H9 (cell line): ENCODE measurements at regions not wholly inside any gene's neighbourhood (a gene's known extent, or its start where the extent isn't known, plus 50 kb on each side); places are given as distances from the start of the nearest gene placed in this dataset.

ENCODE experiments used
- DNase-seq: peaks from one replicate; pipeline ENCODE4 v3.0.0-alpha.2; 2017
- H2AFZ ChIP-seq: one replicate; pipeline ENCODE4 v1.6.1; 2013; ENCODE audit warnings: mild to moderate bottlenecking, low read length, control low read depth, moderate library complexity
- H2AK5ac ChIP-seq: 2 replicates; pipeline ENCODE4 v1.6.1; 2013; ENCODE audit warnings: low read length, control low read depth, mixed read lengths; ENCODE audit not compliant: insufficient read length
- H2BK120ac ChIP-seq: one replicate; pipeline ENCODE4 v1.6.1; 2013; ENCODE audit warnings: low read depth, mild to moderate bottlenecking, low read length, control low read depth, inconsistent platforms; ENCODE audit not compliant: poor library complexity, severe bottlenecking
- H2BK12ac ChIP-seq: 2 replicates; pipeline ENCODE4 v1.6.1; 2013; ENCODE audit warnings: low read length, control low read depth, mixed read lengths, low read depth; ENCODE audit not compliant: insufficient read length
- H2BK15ac ChIP-seq: 2 replicates; pipeline ENCODE4 v1.6.1; 2013; ENCODE audit warnings: low read depth, low read length, control low read depth
- H2BK20ac ChIP-seq: one replicate; pipeline ENCODE4 v1.6.1; 2013; ENCODE audit warnings: low read depth, mild to moderate bottlenecking, low read length, control low read depth, inconsistent platforms; ENCODE audit not compliant: poor library complexity, severe bottlenecking
- H2BK5ac ChIP-seq: 2 replicates; pipeline ENCODE4 v1.6.1; 2013; ENCODE audit warnings: low read length, control low read depth, mixed read lengths; ENCODE audit not compliant: insufficient read length
- H3K14ac ChIP-seq: 2 replicates; pipeline ENCODE4 v1.6.1; 2013; ENCODE audit warnings: low read length, control low read depth; ENCODE audit not compliant: insufficient read depth
- H3K18ac ChIP-seq: 2 replicates; pipeline ENCODE4 v1.6.1; 2013; ENCODE audit warnings: low read depth, mild to moderate bottlenecking, mixed read lengths, low read length, control low read depth; ENCODE audit not compliant: insufficient read length
- H3K23ac ChIP-seq: 2 replicates; pipeline ENCODE4 v1.6.1; 2013; ENCODE audit warnings: low read length, control low read depth, mixed read lengths, low read depth; ENCODE audit not compliant: insufficient read length
- H3K23me2 ChIP-seq: 2 replicates; pipeline ENCODE4 v1.6.1; 2013; ENCODE audit warnings: low read depth, mild to moderate bottlenecking, mixed read lengths, low read length, control low read depth; ENCODE audit not compliant: insufficient read length, poor library complexity, severe bottlenecking
- H3K27ac ChIP-seq: 2 replicates; pipeline ENCODE4 v1.5.1; 2013; ENCODE audit warnings: low read length, control low read depth, mixed read lengths, low read depth; ENCODE audit not compliant: insufficient read length
- H3K27me3 ChIP-seq: 2 replicates; pipeline ENCODE4 v1.6.1; 2013; ENCODE audit warnings: low read length, control low read depth, inconsistent platforms; ENCODE audit not compliant: insufficient read depth
- H3K4ac ChIP-seq: 2 replicates; pipeline ENCODE4 v1.6.1; 2013; ENCODE audit warnings: low read depth, mild to moderate bottlenecking, control low read depth, inconsistent platforms, low read length, moderate library complexity
- H3K4me1 ChIP-seq: 2 replicates; pipeline ENCODE4 v1.6.1; 2013; ENCODE audit warnings: low read length, control low read depth, inconsistent platforms; ENCODE audit not compliant: insufficient read depth
- H3K4me2 ChIP-seq: 2 replicates; pipeline ENCODE4 v1.6.1; 2013; ENCODE audit warnings: low read length, control low read depth, mixed read lengths; ENCODE audit not compliant: insufficient read length, insufficient read depth
- H3K56ac ChIP-seq: 2 replicates; pipeline ENCODE4 v1.6.1; 2013; ENCODE audit warnings: low read depth, mild to moderate bottlenecking, mixed read lengths, low read length, control low read depth; ENCODE audit not compliant: insufficient read length
- H3K79me1 ChIP-seq: 2 replicates; pipeline ENCODE4 v1.6.1; 2013; ENCODE audit warnings: low read depth, mild to moderate bottlenecking, moderate library complexity, low read length, control low read depth, inconsistent platforms; ENCODE audit not compliant: insufficient read depth, poor library complexity, severe bottlenecking
- H3K79me2 ChIP-seq: 2 replicates; pipeline ENCODE4 v1.6.1; 2013; ENCODE audit warnings: low read length, control low read depth, inconsistent platforms; ENCODE audit not compliant: insufficient read depth
- H3K9ac ChIP-seq: 2 replicates; pipeline ENCODE4 v1.6.1; 2013; ENCODE audit warnings: low read length, control low read depth, mixed read lengths; ENCODE audit not compliant: insufficient read length; ENCODE audit errors: extremely low read depth
- H3K9me3 ChIP-seq: one replicate; pipeline ENCODE4 v1.6.1; 2013; ENCODE audit warnings: low read depth, low read length, inconsistent platforms; ENCODE audit not compliant: control insufficient read depth
- H3T11ph ChIP-seq: one replicate; pipeline ENCODE4 v1.6.1; 2013; ENCODE audit warnings: mild to moderate bottlenecking, low read length, control low read depth, inconsistent platforms
- H4K20me1 ChIP-seq: one replicate; pipeline ENCODE4 v1.6.1; 2013; ENCODE audit not compliant: control insufficient read depth, insufficient read length, insufficient read depth
- H4K5ac ChIP-seq: 2 replicates; pipeline ENCODE4 v1.6.1; 2013; ENCODE audit warnings: low read depth, mild to moderate bottlenecking, mixed read lengths, low read length, control low read depth; ENCODE audit not compliant: insufficient read length
- H4K8ac ChIP-seq: replicated peaks from 2 replicates; pipeline ENCODE4 v1.6.1; 2013; ENCODE audit warnings: low read length, control low read depth, mixed read lengths, low read depth; ENCODE audit not compliant: insufficient read length
- H4K91ac ChIP-seq: 2 replicates; pipeline ENCODE4 v1.6.1; 2013; ENCODE audit warnings: low read depth, mild to moderate bottlenecking, moderate library complexity, mixed read lengths, low read length, control low read depth; ENCODE audit not compliant: insufficient read length
- H3K27ac Mint-ChIP-seq, 3 experiments: 2 replicates in 2 of 3; 3 replicates in 1 of 3; pipeline ENCODE4 v1.8.0; 2020 to 2021; ENCODE audit warnings: mixed read lengths in 3 of 3, mild to moderate bottlenecking in 1 of 3, moderate library complexity in 1 of 3
- H3K27me3 Mint-ChIP-seq: 2 replicates; pipeline ENCODE4 v1.8.0; 2021; ENCODE audit warnings: low read depth, mild to moderate bottlenecking, moderate library complexity, mixed read lengths
- H3K36me3 Mint-ChIP-seq, 3 experiments: 2 replicates in 2 of 3; 3 replicates in 1 of 3; pipeline ENCODE4 v1.8.0; 2020 to 2021; ENCODE audit warnings: low read depth in 3 of 3, mixed read lengths in 3 of 3; ENCODE audit not compliant: insufficient read depth in 1 of 3
- H3K4me1 Mint-ChIP-seq, 2 experiments: 2 replicates each; pipeline ENCODE4 v1.8.0; 2020; ENCODE audit warnings: mixed read lengths in 2 of 2
- H3K4me3 Mint-ChIP-seq, 2 experiments: 2 replicates in 1 of 2; 3 replicates in 1 of 2; pipeline ENCODE4 v1.8.0; 2020 to 2021; ENCODE audit warnings: mild to moderate bottlenecking in 2 of 2, mixed read lengths in 2 of 2, moderate library complexity in 1 of 2
- H3K9me3 Mint-ChIP-seq, 2 experiments: 2 replicates in 1 of 2; 3 replicates in 1 of 2; pipeline ENCODE4 v1.8.0; 2020; ENCODE audit warnings: mild to moderate bottlenecking in 2 of 2, mixed read lengths in 2 of 2, moderate library complexity in 1 of 2
- WGBS: extraction: QIAGEN DNeasy Blood & Tissue Kit; methylation state at CpG from one replicate; pipeline ENCODE4 v1.1.7; 2013; ENCODE audit warnings: missing lambda C conversion rate, low lambda C conversion rate, mixed read lengths; ENCODE audit not compliant: insufficient read length; ENCODE audit errors: extremely low coverage; 5-methylcytosine and 5-hydroxymethylcytosine counted together
- TF ChIP-seq, protein P1 (sequence below): fragments of 200-600 bp; sonication (generic); conservative IDR thresholded peaks from 3 replicates; pipeline ENCODE4 v1.8.0; 2021; ENCODE audit warnings: antibody characterized with exemption, mild to moderate bottlenecking

DNA sequence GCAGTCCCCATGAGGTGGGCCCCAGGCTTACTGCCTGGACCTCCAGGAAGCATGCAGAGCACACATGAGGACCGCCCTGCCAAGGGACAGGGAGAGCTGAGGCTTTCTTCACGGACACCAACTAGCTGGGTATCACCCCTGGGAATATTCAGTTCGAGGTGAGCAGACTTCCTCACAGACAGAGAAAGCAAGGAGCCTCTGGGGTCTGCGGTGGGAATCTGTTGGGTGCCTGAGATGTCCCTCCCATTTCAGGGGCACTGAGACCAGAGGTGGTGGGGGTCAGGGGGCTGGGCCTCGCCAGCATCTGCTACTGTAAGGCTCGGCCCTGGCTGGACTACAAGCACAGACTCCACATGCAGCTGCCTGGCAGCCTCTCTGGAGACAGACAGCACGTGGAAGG is 74.3 kb upstream of the SYNDIG1 start:
- Histone ChIP-seq H3K79me1 (no peaks in the 10 kb centered on the region), H4K20me1 (no peaks in the 10 kb centered on the region), H3K4me2 (no peak overlapping the region), H2AK5ac (no peak overlapping the region), H4K5ac (no peak overlapping the region), H2BK20ac (no peak overlapping the region), H3K4me1 (no peaks in the 10 kb centered on the region), H4K8ac (no peak overlapping the region), H3K4ac (no peak overlapping the region), H2BK12ac (no peak overlapping the region), H3K56ac (no peak overlapping the region), H3K14ac (no peak overlapping the region), H3K27ac (no peak overlapping the region), H2BK120ac (no peak overlapping the region), H3T11ph (no peak overlapping the region), H3K9me3 (no peaks in the 10 kb centered on the region), H3K79me2 (no peaks in the 10 kb centered on the region), H2BK15ac (no peak overlapping the region), H3K23ac (no peak overlapping the region), H3K23me2 (no peaks in the 10 kb centered on the region), H2BK5ac (no peak overlapping the region), H3K18ac (no peak overlapping the region), H3K9ac (no peak overlapping the region), H2AFZ (no peak overlapping the region), H4K91ac (no peak overlapping the region), H3K27me3 (no peaks in the 10 kb centered on the region)
- H3K4me3 Mint-ChIP-seq = no peak overlapping the region
- H3K27me3 Mint-ChIP-seq = peaks cover 9% of the 10 kb centered on the region
- WGBS = no CpG with 5 or more reads among the region's 7 CpGs
- peaks cover 4 to 9% of the 10 kb centered on the region in 2 experiments; a peak in 3 of 4 replicates for H3K4me1 Mint-ChIP-seq
- H3K9me3 Mint-ChIP-seq = peaks cover 13 to 18% of the 10 kb centered on the region in 2 experiments; a peak in 4 of 5 replicates
- peak; percentile 15 for DNase-seq
- H3K27ac Mint-ChIP-seq = no peak overlapping the region; a peak in 1 of 7 replicates
- TF ChIP-seq, protein P1, sequence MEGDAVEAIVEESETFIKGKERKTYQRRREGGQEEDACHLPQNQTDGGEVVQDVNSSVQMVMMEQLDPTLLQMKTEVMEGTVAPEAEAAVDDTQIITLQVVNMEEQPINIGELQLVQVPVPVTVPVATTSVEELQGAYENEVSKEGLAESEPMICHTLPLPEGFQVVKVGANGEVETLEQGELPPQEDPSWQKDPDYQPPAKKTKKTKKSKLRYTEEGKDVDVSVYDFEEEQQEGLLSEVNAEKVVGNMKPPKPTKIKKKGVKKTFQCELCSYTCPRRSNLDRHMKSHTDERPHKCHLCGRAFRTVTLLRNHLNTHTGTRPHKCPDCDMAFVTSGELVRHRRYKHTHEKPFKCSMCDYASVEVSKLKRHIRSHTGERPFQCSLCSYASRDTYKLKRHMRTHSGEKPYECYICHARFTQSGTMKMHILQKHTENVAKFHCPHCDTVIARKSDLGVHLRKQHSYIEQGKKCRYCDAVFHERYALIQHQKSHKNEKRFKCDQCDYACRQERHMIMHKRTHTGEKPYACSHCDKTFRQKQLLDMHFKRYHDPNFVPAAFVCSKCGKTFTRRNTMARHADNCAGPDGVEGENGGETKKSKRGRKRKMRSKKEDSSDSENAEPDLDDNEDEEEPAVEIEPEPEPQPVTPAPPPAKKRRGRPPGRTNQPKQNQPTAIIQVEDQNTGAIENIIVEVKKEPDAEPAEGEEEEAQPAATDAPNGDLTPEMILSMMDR = no peak
- H3K36me3 Mint-ChIP-seq = peaks cover 0 to 6% (median 3%) of the 10 kb centered on the region in 3 experiments; a peak in 2 of 7 replicates
